Stimulated activated CD4-positive, alpha-beta T cell treated with anti-CD3 and anti-CD28 coated beads, Interleukin-1b, Interleukin-23, amount 100 ng/mL, for 4 hours (primary cell): ENCODE measurements at regions not wholly inside any gene's neighbourhood (a gene's known extent, or its start where the extent isn't known, plus 50 kb on each side); places are given as distances from the start of the nearest gene placed in this dataset.
"Not testable (repeated sequence)": the region's sequence is repeated elsewhere in the genome, so short reads cannot be mapped to it uniquely, and the experiment has no call there.

Experiments
- DNase-seq, 2 donors: peaks; one replicate each; pipeline ENCODE4 v3.0.0-alpha.2; 2020; ENCODE audit warnings: low read depth in 2 of 2

- DNase-seq: no peak
Observed at GRCh38 chr3:181609030-181609767, 102.5 kb upstream of the SOX2 start.

- no peak for DNase-seq
Observed at GRCh38 chr3:181604267-181604666, 107.5 kb upstream of the SOX2 start.

- DNase-seq: no peak
Observed at GRCh38 chr3:181596126-181596525, 115.6 kb upstream of the SOX2 start.

- DNase-seq: not testable (repeated sequence)
Observed at GRCh38 chr3:181590939-181591338, 120.8 kb upstream of the SOX2 start.

GRCh38 chr3:181582619-181583018 is 129.1 kb upstream of the SOX2 start:
- no peak for DNase-seq

GRCh38 chr3:181581656-181582055 is 130.1 kb upstream of the SOX2 start:
- DNase-seq: no peak

- no peak for DNase-seq
Observed at GRCh38 chr3:181578743-181579142, 133.0 kb upstream of the SOX2 start.

- DNase-seq: no peak
Observed at GRCh38 chr3:181572432-181572831, 139.3 kb upstream of the SOX2 start.

GRCh38 chr3:181570472-181570871 is 141.3 kb upstream of the SOX2 start:
- no peak for DNase-seq

GRCh38 chr3:181569356-181569940 is 142.3 kb upstream of the SOX2 start:
- DNase-seq: no peak

GRCh38 chr3:181568693-181569092 is 143.0 kb upstream of the SOX2 start:
- no peak for DNase-seq

- DNase-seq: no peak
Observed at GRCh38 chr3:181568248-181568647, 143.5 kb upstream of the SOX2 start.

- no peak for DNase-seq
Observed at GRCh38 chr3:181567311-181568075, 144.2 kb upstream of the SOX2 start.

- no peak for DNase-seq
Observed at GRCh38 chr3:181565416-181565815, 146.3 kb upstream of the SOX2 start.

- no peak for DNase-seq
Observed at GRCh38 chr3:181564222-181564621, 147.5 kb upstream of the SOX2 start.

- DNase-seq: no peak
Observed at GRCh38 chr3:181561139-181562031, 150.3 kb upstream of the SOX2 start.

GRCh38 chr3:181558870-181559269 is 152.9 kb upstream of the SOX2 start:
- no peak for DNase-seq

- no peak for DNase-seq
Observed at GRCh38 chr3:181555681-181556080, 156.0 kb upstream of the SOX2 start.

- no peak for DNase-seq
Observed at GRCh38 chr3:181554233-181554765, 157.4 kb upstream of the SOX2 start.

GRCh38 chr3:181549266-181549665 is 162.5 kb upstream of the SOX2 start:
- no peak for DNase-seq

- no peak for DNase-seq
Observed at GRCh38 chr3:181541414-181541813, 170.3 kb upstream of the SOX2 start.

- DNase-seq: no peak
Observed at GRCh38 chr3:181534781-181535221, 176.9 kb upstream of the SOX2 start.
